Sigmoid colon (tissue), 6 donors: ENCODE measurements at regions not wholly inside any gene's neighbourhood (a gene's known extent, or its start where the extent isn't known, plus 50 kb on each side); places are given as distances from the start of the nearest gene placed in this dataset.

Experiments
- DNase-seq: peaks from one replicate; pipeline ENCODE4 v3.0.0-alpha.2; 2019
- H3K27ac ChIP-seq, 4 donors: fragments of 200-600 bp; sonication (generic); one replicate each; pipeline ENCODE4 v1.5.1; 2016 to 2019; ENCODE audit warnings: mild to moderate bottlenecking in 1 of 4
- H3K27me3 ChIP-seq, 3 donors: fragments of 200-600 bp; sonication (generic); one replicate each; pipeline ENCODE4 v1.5.1; 2019; ENCODE audit warnings: mild to moderate bottlenecking in 1 of 3
- H3K36me3 ChIP-seq, 4 donors: fragments of 200-600 bp; sonication (generic); one replicate each; pipeline ENCODE4 v1.5.1; 2016 to 2019
- H3K4me1 ChIP-seq, 4 donors: fragments of 200-600 bp; sonication (generic); one replicate each; pipeline ENCODE4 v1.5.1; 2017 to 2019
- H3K4me3 ChIP-seq, 4 donors: fragments of 200-600 bp; sonication (generic); one replicate each; pipeline ENCODE4 v1.5.1; 2017 to 2019; ENCODE audit warnings: mild to moderate bottlenecking in 2 of 4, moderate library complexity in 1 of 4
- H3K9me3 ChIP-seq, 4 donors: fragments of 200-600 bp in 3 of 4; sonication (generic) in 3 of 4; one replicate each; pipeline versions ENCODE4 v1.5.1 to v1.6.1; 2013 to 2019
- CTCF ChIP-seq, 4 experiments: fragments of 450-650 bp in 3 of 4; fragments of 200-600 bp in 1 of 4; IDR thresholded peaks; one replicate each; pipeline ENCODE4 v1.5.1; 2016 to 2019; ENCODE audit warnings: antibody characterized with exemption in 4 of 4, mild to moderate bottlenecking in 3 of 4, moderate library complexity in 2 of 4
- EP300 ChIP-seq, 4 donors: sonication (generic); formaldehyde crosslinking; IDR thresholded peaks; one replicate each; pipeline ENCODE4 v1.6.1; 2017; ENCODE audit warnings: antibody characterized with exemption in 4 of 4
- POLR2A ChIP-seq, 2 donors: fragments of 450-650 bp; IDR thresholded peaks; one replicate each; pipeline ENCODE4 v1.6.1; 2016; ENCODE audit warnings: antibody characterized with exemption in 2 of 2, mild to moderate bottlenecking in 2 of 2, moderate library complexity in 2 of 2
- POLR2AphosphoS5 ChIP-seq, 4 donors: sonication (generic); formaldehyde crosslinking; IDR thresholded peaks; one replicate each; pipeline ENCODE4 v1.6.1; 2017; ENCODE audit warnings: antibody characterized with exemption in 4 of 4
- WGBS, 2 donors: extraction: QIAGEN DNeasy Blood & Tissue Kit; methylation state at CpG; one replicate each; pipeline ENCODE4 v1.1.7; 2013; 5-methylcytosine and 5-hydroxymethylcytosine counted together
- intact Hi-C: fragments of 100-400 bp; cut with DNase I; formaldehyde crosslinking; loops from one replicate; pipeline ENCODE4 v1.15.1; 2023
- donor health status: healthy with polysubstance abuse.
- donor health status: healthy.

- no peak for DNase-seq
- TF ChIP-seq POLR2AphosphoS5 (IDR thresholded peaks at IDR 0.05) (no peak), POLR2A (IDR thresholded peaks at IDR 0.05) (no peak), CTCF (IDR thresholded peaks at IDR 0.05) (no peak), EP300 (IDR thresholded peaks at IDR 0.05) (no peak)
- H3K36me3 ChIP-seq = no peaks in the 10 kb centered on the region
- H3K4me1 ChIP-seq = no peaks in the 10 kb centered on the region
- intact Hi-C loops = no loop called here
- WGBS, 2 donors = 76 to 78% methylated on average over 1 of the region's 1 CpG
- no peaks in the 10 kb centered on the region for H3K9me3 ChIP-seq
- no peak overlapping the region for H3K4me3 ChIP-seq
- H3K27ac ChIP-seq = no peak overlapping the region
- H3K27me3 ChIP-seq = no peaks in the 10 kb centered on the region
These were observed 826.2 kb upstream of the TENM3 start for GRCh38 chr4:181416966-181417365.

GRCh38 chr4:181418496-181418895, 824.7 kb upstream of the TENM3 start:
- Histone ChIP-seq H3K4me1 (no peaks in the 10 kb centered on the region), H3K4me3 (no peak overlapping the region), H3K9me3 (peaks cover 0 to 3% (median 0%) of the 10 kb centered on the region in 4 donors), H3K36me3 (no peaks in the 10 kb centered on the region), H3K27me3 (no peaks in the 10 kb centered on the region), H3K27ac (no peak overlapping the region)
- no peak for DNase-seq
- 71 to 81% methylated on average over 8 of the region's 8 CpGs for WGBS, 2 donors
- intact Hi-C loops = no loop called here
- TF ChIP-seq POLR2AphosphoS5 (IDR thresholded peaks at IDR 0.05) = no peak
- no peak for TF ChIP-seq EP300 (IDR thresholded peaks at IDR 0.05)

GRCh38 chr4:181420950-181421349, 822.3 kb upstream of the TENM3 start:
- DNase-seq = no peak
- no peaks in the 10 kb centered on the region for H3K27me3 ChIP-seq
- TF ChIP-seq CTCF (IDR thresholded peaks at IDR 0.05) (no peak), POLR2A (IDR thresholded peaks at IDR 0.05) (no peak), EP300 (IDR thresholded peaks at IDR 0.05) (no peak), POLR2AphosphoS5 (IDR thresholded peaks at IDR 0.05) (no peak)
- H3K4me1 ChIP-seq = no peaks in the 10 kb centered on the region
- intact Hi-C loops = no loop called here
- H3K9me3 ChIP-seq = peaks cover 0 to 3% (median 0%) of the 10 kb centered on the region in 4 donors
- 51 to 81% methylated on average over 2 of the region's 2 CpGs for WGBS, 2 donors
- H3K4me3 ChIP-seq = no peak overlapping the region
- H3K36me3 ChIP-seq = no peaks in the 10 kb centered on the region
- H3K27ac ChIP-seq = no peak overlapping the region

- WGBS, 2 donors = 85 to 86% methylated on average over 2 of the region's 2 CpGs
- Histone ChIP-seq H3K4me1 (no peaks in the 10 kb centered on the region), H3K4me3 (no peak overlapping the region), H3K36me3 (no peaks in the 10 kb centered on the region), H3K27me3 (no peaks in the 10 kb centered on the region), H3K9me3 (peaks cover 0 to 3% (median 0%) of the 10 kb centered on the region in 4 donors), H3K27ac (no peak overlapping the region)
- intact Hi-C loops = no loop called here
- no peak for DNase-seq
- TF ChIP-seq CTCF (IDR thresholded peaks at IDR 0.05) (no peak), POLR2A (IDR thresholded peaks at IDR 0.05) (no peak), EP300 (IDR thresholded peaks at IDR 0.05) (no peak), POLR2AphosphoS5 (IDR thresholded peaks at IDR 0.05) (no peak)
These were observed 818.7 kb upstream of the TENM3 start for GRCh38 chr4:181424362-181425016.

- intact Hi-C loops = no loop called here
- Histone ChIP-seq H3K4me1 (no peaks in the 10 kb centered on the region), H3K27me3 (no peaks in the 10 kb centered on the region), H3K9me3 (peaks cover 0 to 3% (median 0%) of the 10 kb centered on the region in 4 donors), H3K36me3 (no peaks in the 10 kb centered on the region), H3K4me3 (no peak overlapping the region), H3K27ac (no peak overlapping the region)
- TF ChIP-seq EP300 (IDR thresholded peaks at IDR 0.05) (no peak), POLR2A (IDR thresholded peaks at IDR 0.05) (no peak), POLR2AphosphoS5 (IDR thresholded peaks at IDR 0.05) (no peak), CTCF (IDR thresholded peaks at IDR 0.05) (no peak)
- 58 to 78% methylated on average over 3 of the region's 3 CpGs for WGBS, 2 donors
- no peak for DNase-seq
These were observed 816.1 kb upstream of the TENM3 start for GRCh38 chr4:181427076-181427475.
